ENCODE measurements at regions not wholly inside any gene's neighbourhood (a gene's known extent, or its start where the extent isn't known, plus 50 kb on each side); places are given as distances from the start of the nearest gene placed in this dataset.

DNA sequence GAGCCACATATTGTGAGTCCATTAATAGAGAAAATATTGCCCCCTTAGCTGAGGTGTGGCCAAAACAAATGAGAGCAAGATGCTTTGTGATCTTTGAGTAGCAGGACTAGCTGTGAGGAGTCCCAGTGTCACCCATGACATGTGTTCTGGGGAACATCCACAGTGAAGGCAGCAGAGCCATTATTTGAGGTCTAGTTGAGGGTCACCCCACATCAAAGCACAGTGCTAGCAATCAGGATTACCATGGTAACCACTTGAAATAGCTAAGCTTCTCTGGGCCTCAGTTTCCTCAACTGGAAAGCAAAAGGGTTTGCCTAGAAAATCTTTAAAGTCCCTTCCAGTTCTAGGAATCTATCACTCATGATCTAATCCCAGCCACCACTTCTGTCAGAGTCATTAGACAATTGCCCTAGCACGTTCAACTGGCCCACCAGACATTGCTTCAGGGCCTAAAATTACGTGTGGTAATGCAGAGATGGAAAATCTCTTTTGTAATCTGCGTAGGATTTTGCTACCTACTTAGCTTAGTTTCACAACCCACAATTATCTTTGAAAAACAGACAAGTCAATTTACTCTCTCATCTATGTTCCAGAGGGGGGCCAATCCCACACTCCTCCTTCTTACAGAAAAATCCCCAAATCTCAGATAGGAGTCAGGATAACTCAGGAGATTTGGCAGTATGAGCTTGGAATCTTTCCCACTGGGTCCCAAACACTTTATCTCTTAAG, 251.2 kb upstream of the EGLN3 start (continued):
- TF ChIP-seq, protein P1, sequence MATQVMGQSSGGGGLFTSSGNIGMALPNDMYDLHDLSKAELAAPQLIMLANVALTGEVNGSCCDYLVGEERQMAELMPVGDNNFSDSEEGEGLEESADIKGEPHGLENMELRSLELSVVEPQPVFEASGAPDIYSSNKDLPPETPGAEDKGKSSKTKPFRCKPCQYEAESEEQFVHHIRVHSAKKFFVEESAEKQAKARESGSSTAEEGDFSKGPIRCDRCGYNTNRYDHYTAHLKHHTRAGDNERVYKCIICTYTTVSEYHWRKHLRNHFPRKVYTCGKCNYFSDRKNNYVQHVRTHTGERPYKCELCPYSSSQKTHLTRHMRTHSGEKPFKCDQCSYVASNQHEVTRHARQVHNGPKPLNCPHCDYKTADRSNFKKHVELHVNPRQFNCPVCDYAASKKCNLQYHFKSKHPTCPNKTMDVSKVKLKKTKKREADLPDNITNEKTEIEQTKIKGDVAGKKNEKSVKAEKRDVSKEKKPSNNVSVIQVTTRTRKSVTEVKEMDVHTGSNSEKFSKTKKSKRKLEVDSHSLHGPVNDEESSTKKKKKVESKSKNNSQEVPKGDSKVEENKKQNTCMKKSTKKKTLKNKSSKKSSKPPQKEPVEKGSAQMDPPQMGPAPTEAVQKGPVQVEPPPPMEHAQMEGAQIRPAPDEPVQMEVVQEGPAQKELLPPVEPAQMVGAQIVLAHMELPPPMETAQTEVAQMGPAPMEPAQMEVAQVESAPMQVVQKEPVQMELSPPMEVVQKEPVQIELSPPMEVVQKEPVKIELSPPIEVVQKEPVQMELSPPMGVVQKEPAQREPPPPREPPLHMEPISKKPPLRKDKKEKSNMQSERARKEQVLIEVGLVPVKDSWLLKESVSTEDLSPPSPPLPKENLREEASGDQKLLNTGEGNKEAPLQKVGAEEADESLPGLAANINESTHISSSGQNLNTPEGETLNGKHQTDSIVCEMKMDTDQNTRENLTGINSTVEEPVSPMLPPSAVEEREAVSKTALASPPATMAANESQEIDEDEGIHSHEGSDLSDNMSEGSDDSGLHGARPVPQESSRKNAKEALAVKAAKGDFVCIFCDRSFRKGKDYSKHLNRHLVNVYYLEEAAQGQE (IDR thresholded peaks at IDR 0.05; ENCODE audit: borderline replicate concordance), result no peak
- TF ChIP-seq, protein P1 (CRISPR knock-in tag; IDR thresholded peaks at IDR 0.05; ENCODE audit: low read depth), result no peak
- TF ChIP-seq PTBP1 (IDR thresholded peaks at IDR 0.05; ENCODE audit: low read depth, low read length), result no peak
- TF ChIP-seq MTF1 (CRISPR knock-in tag; IDR thresholded peaks at IDR 0.05; ENCODE audit: borderline replicate concordance), result no peak

All from K562 (cell line).